Mesenchymal stem cell (in vitro differentiated cells and primary cell): ENCODE measurements at regions not wholly inside any gene's neighbourhood (a gene's known extent, or its start where the extent isn't known, plus 50 kb on each side); places are given as distances from the start of the nearest gene placed in this dataset.
A peak's percentile ranks its signal among the peaks of the same experiment; 100 is the strongest.

Experiments
- DNase-seq: peaks from one replicate; pipeline ENCODE4 v3.0.0-alpha.2; 2013
- H2AFZ ChIP-seq: one replicate; pipeline ENCODE4 v1.6.1; 2013; ENCODE audit warnings: low read depth, mild to moderate bottlenecking, control low read depth, inconsistent platforms, low read length, moderate library complexity
- H2AK5ac ChIP-seq: 2 replicates; pipeline ENCODE4 v1.6.1; 2013; ENCODE audit warnings: low read length, moderate library complexity, mild to moderate bottlenecking, inconsistent platforms; ENCODE audit not compliant: severe bottlenecking
- H2BK120ac ChIP-seq: one replicate; pipeline ENCODE4 v1.6.1; 2013; ENCODE audit warnings: low read depth, mild to moderate bottlenecking, inconsistent platforms, low read length, moderate library complexity
- H2BK12ac ChIP-seq, 2 experiments: one replicate each; pipeline ENCODE4 v1.6.1; 2013; ENCODE audit warnings: inconsistent platforms in 2 of 2, low read length in 2 of 2, mild to moderate bottlenecking in 2 of 2, moderate library complexity in 2 of 2, control low read depth in 1 of 2
- H2BK15ac ChIP-seq: one replicate; pipeline ENCODE4 v1.6.1; 2013; ENCODE audit warnings: mild to moderate bottlenecking, low read depth, inconsistent platforms; ENCODE audit not compliant: poor library complexity, severe bottlenecking
- H2BK5ac ChIP-seq: 2 replicates; pipeline ENCODE4 v1.6.1; 2013; ENCODE audit warnings: low read depth, mild to moderate bottlenecking, low read length, control low read depth, inconsistent platforms; ENCODE audit not compliant: poor library complexity, severe bottlenecking
- H3K14ac ChIP-seq, 2 experiments: one replicate each; pipeline ENCODE4 v1.6.1; 2013; ENCODE audit warnings: inconsistent platforms in 2 of 2, low read length in 2 of 2, control low read depth in 1 of 2, mild to moderate bottlenecking in 1 of 2, moderate library complexity in 1 of 2
- H3K18ac ChIP-seq, 2 experiments: one replicate each; pipeline ENCODE4 v1.6.1; 2013; ENCODE audit warnings: inconsistent platforms in 2 of 2, low read length in 2 of 2, control low read depth in 1 of 2, low read depth in 1 of 2, mild to moderate bottlenecking in 1 of 2
- H3K23ac ChIP-seq, 2 experiments: one replicate each; pipeline ENCODE4 v1.6.1; 2013; ENCODE audit warnings: inconsistent platforms in 2 of 2, low read length in 2 of 2, mild to moderate bottlenecking in 2 of 2, moderate library complexity in 2 of 2, control low read depth in 1 of 2
- H3K27ac ChIP-seq: 2 replicates; pipeline ENCODE4 v1.5.1; 2013; ENCODE audit warnings: mild to moderate bottlenecking, moderate library complexity, low read length, control low read depth, inconsistent platforms; ENCODE audit not compliant: poor library complexity, severe bottlenecking
- H3K27me3 ChIP-seq, 2 experiments: 2 replicates each; pipeline versions ENCODE4 v1.6.1 to v1.7.0; 2013; ENCODE audit warnings: low read length in 2 of 2, mild to moderate bottlenecking in 2 of 2, moderate library complexity in 2 of 2, control low read depth in 1 of 2, inconsistent platforms in 1 of 2; ENCODE audit not compliant: control insufficient read depth in 1 of 2, insufficient read depth in 1 of 2
- H3K36me3 ChIP-seq, 2 experiments: 2 replicates each; pipeline versions ENCODE4 v1.6.1 to v1.7.0; 2013; ENCODE audit warnings: low read length in 2 of 2, control low read depth in 1 of 2, inconsistent platforms in 1 of 2, low read depth in 1 of 2, mild to moderate bottlenecking in 1 of 2; ENCODE audit not compliant: insufficient read depth in 2 of 2, control insufficient read depth in 1 of 2
- H3K4ac ChIP-seq, 2 experiments: one replicate each; pipeline ENCODE4 v1.6.1; 2013; ENCODE audit warnings: inconsistent platforms in 2 of 2, low read length in 2 of 2, mild to moderate bottlenecking in 2 of 2, moderate library complexity in 2 of 2, control low read depth in 1 of 2, low read depth in 1 of 2
- H3K4me1 ChIP-seq: 2 replicates; pipeline ENCODE4 v1.6.1; 2013; ENCODE audit warnings: low read depth, low read length, control low read depth; ENCODE audit not compliant: control insufficient read depth, insufficient read depth
- H3K4me2 ChIP-seq: 2 replicates; pipeline ENCODE4 v1.6.1; 2013; ENCODE audit warnings: low read length, mild to moderate bottlenecking, inconsistent platforms; ENCODE audit not compliant: poor library complexity, severe bottlenecking
- H3K4me3 ChIP-seq, 2 experiments: 2 replicates each; pipeline versions ENCODE4 v1.5.1 to v1.7.0; 2013; ENCODE audit warnings: low read length in 2 of 2, mild to moderate bottlenecking in 2 of 2, control low read depth in 1 of 2, low read depth in 1 of 2; ENCODE audit not compliant: insufficient read depth in 1 of 2
- H3K79me1 ChIP-seq: replicated peaks from 2 replicates; pipeline ENCODE4 v1.6.1; 2013; ENCODE audit warnings: mild to moderate bottlenecking, control low read depth, low read length, inconsistent platforms; ENCODE audit not compliant: poor library complexity, severe bottlenecking
- H3K9ac ChIP-seq: 2 replicates; pipeline ENCODE4 v1.7.0; 2013; ENCODE audit warnings: mild to moderate bottlenecking, low read length, moderate library complexity
- H3K9me3 ChIP-seq: 2 replicates; pipeline ENCODE4 v1.7.0; 2013; ENCODE audit warnings: mild to moderate bottlenecking, low read length; ENCODE audit not compliant: control insufficient read depth
- H4K8ac ChIP-seq: one replicate; pipeline ENCODE4 v1.6.1; 2013; ENCODE audit warnings: inconsistent platforms, mild to moderate bottlenecking, low read length, moderate library complexity
- H4K91ac ChIP-seq: one replicate; pipeline ENCODE4 v1.6.1; 2013; ENCODE audit warnings: mild to moderate bottlenecking, low read length, inconsistent platforms
- WGBS: methylation state at CpG from one replicate; pipeline ENCODE4 v1.1.7; 2013; ENCODE audit warnings: mixed read lengths; 5-methylcytosine and 5-hydroxymethylcytosine counted together

DNA sequence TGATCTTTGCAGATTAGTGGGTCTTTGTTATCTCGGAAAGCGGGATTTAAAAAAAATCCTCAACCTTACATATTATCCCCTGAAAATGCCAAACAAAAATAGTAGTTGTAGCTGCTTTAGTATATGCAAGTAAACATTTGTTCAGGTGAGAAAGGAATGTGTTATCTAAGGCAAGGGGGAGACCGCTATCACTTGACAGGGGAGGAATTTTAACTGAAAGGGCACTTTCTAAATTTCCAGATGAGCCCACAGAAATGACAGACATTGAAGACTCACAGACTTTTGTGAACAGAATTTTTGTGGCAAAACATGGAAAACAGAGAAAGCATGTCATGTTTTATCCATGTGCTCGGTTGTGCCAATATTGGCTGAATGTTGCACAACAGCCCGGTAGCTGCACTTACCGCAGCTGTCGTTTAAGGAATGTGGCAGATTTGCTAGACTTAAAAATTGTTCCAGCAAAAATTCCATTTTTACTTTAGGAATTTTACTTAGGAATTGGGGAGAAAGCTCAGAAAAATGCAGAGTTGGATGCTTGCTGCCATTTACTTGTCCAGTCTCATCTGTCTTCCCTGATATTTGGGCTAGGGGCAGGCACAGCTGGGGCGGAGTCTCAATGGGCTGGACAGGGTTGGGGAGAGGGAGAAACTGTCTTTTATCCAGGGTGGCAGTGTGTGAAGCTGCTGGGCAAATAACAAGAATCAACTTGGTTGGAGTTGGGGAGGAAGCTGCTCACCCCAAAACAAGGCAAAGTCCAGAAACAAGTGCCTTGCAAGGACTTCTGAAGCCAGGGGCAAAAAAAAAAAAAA, 94.6 kb upstream of the RPS6KA3 start:
- Histone ChIP-seq H2BK120ac (no peak overlapping the region), H3K14ac (no peak overlapping the region), H3K4me2 (peak overlapping the region; percentile 11), H2BK15ac (no peak overlapping the region), H2AK5ac (no peak overlapping the region), H3K9me3 (no peaks in the 10 kb centered on the region), H3K27ac (peak overlapping the region; percentile 87), H3K4me3 (peak overlapping the region in 1 of 2 experiments; percentile 32), H3K23ac (no peak overlapping the region), H3K79me1 (no peaks in the 10 kb centered on the region), H3K36me3 (no peaks in the 10 kb centered on the region), H3K4me1 (peaks cover 5% of the 10 kb centered on the region), H2AFZ (no peak overlapping the region), H3K18ac (no peak overlapping the region), H3K4ac (peak overlapping the region in 1 of 2 experiments; percentile 26), H3K9ac (peak overlapping the region; percentile 75), H4K91ac (peak overlapping the region; percentile 39), H2BK5ac (no peak overlapping the region), H4K8ac (no peak overlapping the region), H3K27me3 (no peaks in the 10 kb centered on the region), H2BK12ac (no peak overlapping the region)
- peak; percentile 52 for DNase-seq
- WGBS = 54% methylated on average over 6 of the region's 8 CpGs

DNA sequence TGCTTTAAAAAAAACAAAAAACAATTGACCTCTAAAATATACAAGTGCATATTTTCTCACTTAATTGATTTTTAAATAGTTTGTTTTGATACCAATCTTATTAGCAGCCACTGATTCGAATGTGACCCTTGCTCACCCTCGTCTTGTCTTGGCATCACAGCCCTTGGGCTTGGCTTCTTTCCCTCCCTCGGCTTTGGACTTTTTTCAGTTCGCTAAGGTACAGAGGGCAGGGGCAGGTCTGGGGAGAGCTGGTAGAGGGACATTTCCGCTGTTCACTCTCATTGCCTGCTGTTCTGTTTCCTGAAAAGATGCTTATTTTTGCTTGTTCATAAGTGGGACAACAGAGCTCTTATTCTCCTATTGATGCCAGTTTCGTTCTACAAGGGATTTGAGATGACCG, 88.5 kb upstream of the RPS6KA3 start:
- no peak overlapping the region for H2BK5ac ChIP-seq
- H2AFZ ChIP-seq = no peak overlapping the region
- H2BK120ac ChIP-seq = no peak overlapping the region
- H3K23ac ChIP-seq = no peak overlapping the region
- 92% methylated on average over 6 of the region's 7 CpGs for WGBS
- H3K9me3 ChIP-seq = no peaks in the 10 kb centered on the region
- H2BK15ac ChIP-seq = no peak overlapping the region
- H3K27ac ChIP-seq = no peak overlapping the region
- no peak overlapping the region for H3K4me3 ChIP-seq
- H4K8ac ChIP-seq = no peak overlapping the region
- DNase-seq = no peak
- no peaks in the 10 kb centered on the region for H3K79me1 ChIP-seq
- no peak overlapping the region for H3K14ac ChIP-seq
- H3K27me3 ChIP-seq = peaks cover 0 to 10% of the 10 kb centered on the region in 2 experiments
- H3K18ac ChIP-seq = no peak overlapping the region
- H4K91ac ChIP-seq = no peak overlapping the region
- H3K4me1 ChIP-seq = no peaks in the 10 kb centered on the region
- no peak overlapping the region for H3K9ac ChIP-seq
- H2BK12ac ChIP-seq = no peak overlapping the region
- H2AK5ac ChIP-seq = no peak overlapping the region
- H3K4me2 ChIP-seq = no peak overlapping the region
- H3K36me3 ChIP-seq = no peaks in the 10 kb centered on the region
- H3K4ac ChIP-seq = no peak overlapping the region

DNA sequence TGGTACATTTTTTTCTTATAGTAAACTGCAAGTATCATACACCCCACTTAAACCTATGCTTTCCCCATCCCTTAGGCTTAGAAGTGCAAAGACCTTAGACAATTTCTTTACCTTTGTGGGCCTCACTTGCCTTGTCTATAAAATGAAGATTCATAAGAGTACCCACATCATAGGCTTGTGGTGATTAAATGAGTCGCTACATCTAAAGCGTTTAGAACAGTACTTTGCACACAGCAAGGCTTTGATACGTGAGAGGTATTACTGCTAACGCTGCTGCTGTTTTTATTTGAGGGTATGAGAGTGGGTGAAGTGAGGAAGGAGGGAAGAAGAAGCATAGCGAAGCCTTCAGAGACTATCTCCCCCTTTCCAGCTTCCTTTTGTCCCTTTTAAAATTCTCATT, 87.8 kb upstream of the RPS6KA3 start:
- Histone ChIP-seq H3K4me2 (no peak overlapping the region), H4K8ac (no peak overlapping the region), H3K27me3 (peaks cover 0 to 10% of the 10 kb centered on the region in 2 experiments), H3K79me1 (no peaks in the 10 kb centered on the region), H2BK12ac (no peak overlapping the region), H4K91ac (no peak overlapping the region), H3K14ac (no peak overlapping the region), H3K36me3 (no peaks in the 10 kb centered on the region), H3K18ac (no peak overlapping the region), H2BK15ac (no peak overlapping the region), H2BK5ac (no peak overlapping the region), H2AK5ac (no peak overlapping the region), H3K27ac (no peak overlapping the region), H3K23ac (no peak overlapping the region), H3K9ac (no peak overlapping the region), H2BK120ac (no peak overlapping the region), H3K4me3 (no peak overlapping the region), H3K9me3 (no peaks in the 10 kb centered on the region), H2AFZ (no peak overlapping the region), H3K4ac (no peak overlapping the region), H3K4me1 (no peaks in the 10 kb centered on the region)
- WGBS = 100% methylated on average over 4 of the region's 5 CpGs
- no peak for DNase-seq

DNA sequence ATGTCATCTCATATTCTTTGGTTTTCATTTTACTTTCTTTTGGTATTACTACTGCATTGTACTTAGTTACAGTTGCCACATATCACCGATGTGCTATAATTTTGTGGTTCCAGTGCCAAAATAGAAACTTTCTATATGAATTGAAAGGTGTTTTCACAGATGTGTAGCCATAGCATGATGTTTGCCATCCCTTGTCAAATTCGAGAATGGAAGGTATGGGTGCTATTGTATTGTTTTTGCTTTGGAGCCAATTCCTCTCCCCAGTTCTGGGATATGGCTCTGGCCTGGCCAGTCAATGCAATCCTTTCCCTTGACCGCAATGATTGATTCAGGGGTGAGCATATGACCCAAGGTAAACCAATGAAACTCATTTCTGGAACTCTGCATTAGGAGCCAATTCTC, 86.2 kb upstream of the RPS6KA3 start:
- Histone ChIP-seq H3K4me2 (no peak overlapping the region), H3K36me3 (no peaks in the 10 kb centered on the region), H2BK12ac (no peak overlapping the region)

More for the DNA sequence above, 86.2 kb upstream of the RPS6KA3 start:
- Histone ChIP-seq H3K4me3 (no peak overlapping the region), H3K9ac (no peak overlapping the region), H3K14ac (no peak overlapping the region), H2BK120ac (no peak overlapping the region), H2AFZ (no peak overlapping the region), H2BK5ac (no peak overlapping the region), H3K9me3 (no peaks in the 10 kb centered on the region), H3K79me1 (no peaks in the 10 kb centered on the region), H3K27ac (no peak overlapping the region), H3K4me1 (no peaks in the 10 kb centered on the region), H4K8ac (no peak overlapping the region), H3K18ac (no peak overlapping the region), H3K27me3 (peaks cover 0 to 10% of the 10 kb centered on the region in 2 experiments), H2AK5ac (no peak overlapping the region), H3K23ac (no peak overlapping the region), H4K91ac (no peak overlapping the region), H3K4ac (no peak overlapping the region), H2BK15ac (no peak overlapping the region)
- DNase-seq = no peak
- 94% methylated on average over 3 of the region's 3 CpGs for WGBS
